Peyer's patch (tissue), 4 donors: ENCODE measurements at regions not wholly inside any gene's neighbourhood (a gene's known extent, or its start where the extent isn't known, plus 50 kb on each side); places are given as distances from the start of the nearest gene placed in this dataset.
"Not testable (repeated sequence)": the region's sequence is repeated elsewhere in the genome, so short reads cannot be mapped to it uniquely, and the experiment has no call there.

ENCODE experiments used
- CTCF ChIP-seq, 6 experiments: fragments of 450-650 bp in 4 of 6; fragments of 200-600 bp in 2 of 6; sonication (generic) in 1 of 6; IDR thresholded peaks; one replicate each; pipeline ENCODE4 v1.5.1; 2017 to 2019; ENCODE audit warnings: antibody characterized with exemption in 6 of 6, mild to moderate bottlenecking in 3 of 6, moderate library complexity in 1 of 6
- POLR2A ChIP-seq, 2 donors: fragments of 450-650 bp; IDR thresholded peaks; one replicate each; pipeline ENCODE4 v1.5.1; 2017; ENCODE audit warnings: antibody characterized with exemption in 2 of 2, mild to moderate bottlenecking in 2 of 2, moderate library complexity in 2 of 2

- TF ChIP-seq CTCF, POLR2A (IDR thresholded peaks at IDR 0.05): not testable (repeated sequence)
Observed at GRCh38 chr15:20433468-20433867, 108.1 kb downstream of the GOLGA6L6 start.
